Heart right ventricle (tissue), 16 donors: ENCODE measurements at regions not wholly inside any gene's neighbourhood (a gene's known extent, or its start where the extent isn't known, plus 50 kb on each side); places are given as distances from the start of the nearest gene placed in this dataset.

ENCODE experiments used
- ATAC-seq, 8 donors: fragments of 200-7000 bp; cut with Tn5 transposase; one replicate each; pipeline ENCODE4 v1.9.1; 2020; ENCODE audit warnings: mild to moderate bottlenecking in 8 of 8, moderate library complexity in 8 of 8, moderate number of reproducible peaks in 1 of 8
- DNase-seq, 2 donors: peaks; one replicate each; pipeline ENCODE4 v3.0.0-alpha.2; 2020
- H3K27ac ChIP-seq, 10 donors: fragments of 200-600 bp; sonication (generic) in 2 of 10; one replicate each; pipeline versions ENCODE4 v1.5.0 to v1.8.0; 2020 to 2022; ENCODE audit warnings: mild to moderate bottlenecking in 3 of 10
- H3K27me3 ChIP-seq, 7 donors: fragments of 200-600 bp; one replicate each; pipeline ENCODE4 v1.8.0; 2021 to 2022; ENCODE audit warnings: mild to moderate bottlenecking in 2 of 7
- H3K36me3 ChIP-seq, 9 donors: fragments of 200-600 bp; sonication (generic) in 1 of 9; one replicate each; pipeline versions ENCODE4 v1.5.0 to v1.8.0; 2020 to 2022; ENCODE audit warnings: mild to moderate bottlenecking in 2 of 9
- H3K4me1 ChIP-seq, 9 donors: fragments of 200-600 bp; sonication (generic) in 1 of 9; one replicate each; pipeline versions ENCODE4 v1.5.0 to v1.8.0; 2020 to 2022; ENCODE audit warnings: mild to moderate bottlenecking in 4 of 9
- H3K4me3 ChIP-seq, 10 donors: fragments of 200-600 bp; sonication (generic) in 2 of 10; one replicate each; pipeline versions ENCODE4 v1.5.0 to v1.8.0; 2020 to 2022; ENCODE audit warnings: mild to moderate bottlenecking in 7 of 10, moderate library complexity in 2 of 10
- H3K9me3 ChIP-seq, 11 donors: fragments of 200-600 bp in 10 of 11; sonication (generic) in 2 of 11; one replicate each; pipeline versions ENCODE4 v1.5.0 to v1.8.0; 2013 to 2022; ENCODE audit warnings: mild to moderate bottlenecking in 2 of 11, control low read depth in 1 of 11, moderate library complexity in 1 of 11
- CTCF ChIP-seq, 9 donors: fragments of 200-600 bp; sonication (generic) in 2 of 9; IDR thresholded peaks; one replicate each; pipeline versions ENCODE4 v1.5.0 to v1.8.0; 2021 to 2022; ENCODE audit warnings: antibody characterized with exemption in 9 of 9, mild to moderate bottlenecking in 5 of 9, moderate library complexity in 1 of 9
- WGBS, 2 donors: extraction: QIAGEN DNeasy Blood & Tissue Kit; methylation state at CpG; one replicate each; pipeline ENCODE4 v1.1.7; 2013; ENCODE audit warnings: inconsistent platforms in 1 of 2; 5-methylcytosine and 5-hydroxymethylcytosine counted together
- intact Hi-C, 10 donors: fragments of 100-400 bp; cut with DNase I; formaldehyde crosslinking; loops; one replicate each; pipeline versions ENCODE4 v1.11.1 to v1.14.2; 2022
- donor health status: Arrhythmogenic right ventricular cardiomyopathy.
- donor health status: ischemic (EF 13 %, LVEDD 7.1; RV severe dilation, severe dysfunction).
- donor health status: healthy with polysubstance abuse.
- donor health status: DM: no; HTN: yes; CAD: no.
- donor health status: DM: no; HTN: no; CAD: no.
- donor health status: ischemic (EF 25% LVEDD 6.9; RV normal size, moderate dysfunction).
- donor health status: ischemic (EF 25% LVEDD 5.7; RV mildly dilated, moderate dysfunction).
- donor health status: healthy.
- donor health status: DM: yes; HTN: yes; CAD: no.
- donor health status: Ischemic cardiomyopathy.
- donor health status: ischemic (EF 35%, LVEDD 5.7; RV mildly dilated, moderate dysfunction).
- donor health status: nonischemic (EF 11% LVEDD 7.7; RV severe dilation, severe dysfunction).
- donor health status: DM: yes; HTN: yes; CAD: no.
- donor health status: PGD.
- donor health status: ischemic (EF 29% LVEDD 5.4; RV normal size, mild dysfunction).
- donor health status: nonischemic (EF 23%, LVEDD 6.1; RV moderate dilation, normal function).

GRCh38 chr1:239831577-239832355 is 259.9 kb upstream of the FMN2 start:
- no peak for DNase-seq
- Histone ChIP-seq H3K27ac (no peak overlapping the region), H3K4me1 (peaks cover 0 to 11% (median 0%) of the 10 kb centered on the region in 9 donors), H3K27me3 (no peaks in the 10 kb centered on the region), H3K36me3 (no peaks in the 10 kb centered on the region), H3K4me3 (no peak overlapping the region), H3K9me3 (no peaks in the 10 kb centered on the region)
- WGBS, 2 donors = 56 to 60% methylated on average over 5 of the region's 5 CpGs
- no peak for TF ChIP-seq CTCF (IDR thresholded peaks at IDR 0.05)
- intact Hi-C loops = no loop called here
- no peak for ATAC-seq

GRCh38 chr1:239833723-239834122 is 258.0 kb upstream of the FMN2 start:
- H3K4me1 ChIP-seq = peaks cover 0 to 11% (median 0%) of the 10 kb centered on the region in 9 donors
- no peaks in the 10 kb centered on the region for H3K9me3 ChIP-seq
- ATAC-seq = no peak
- DNase-seq = no peak
- H3K27ac ChIP-seq = no peak overlapping the region
- no peak overlapping the region for H3K4me3 ChIP-seq
- WGBS, 2 donors = 40 to 44% methylated on average over 2 of the region's 2 CpGs
- no peak for TF ChIP-seq CTCF (IDR thresholded peaks at IDR 0.05)
- intact Hi-C loops = no loop called here
- no peaks in the 10 kb centered on the region for H3K36me3 ChIP-seq
- no peaks in the 10 kb centered on the region for H3K27me3 ChIP-seq

GRCh38 chr1:239835946-239836440 is 255.7 kb upstream of the FMN2 start:
- Histone ChIP-seq H3K27ac (no peak overlapping the region), H3K4me3 (no peak overlapping the region), H3K27me3 (no peaks in the 10 kb centered on the region), H3K36me3 (no peaks in the 10 kb centered on the region), H3K9me3 (no peaks in the 10 kb centered on the region), H3K4me1 (peaks cover 0 to 11% (median 0%) of the 10 kb centered on the region in 9 donors)
- DNase-seq (no peak), ATAC-seq (no peak)
- intact Hi-C loops = no loop called here
- 58 to 65% methylated on average over 7 of the region's 7 CpGs for WGBS, 2 donors
- no peak for TF ChIP-seq CTCF (IDR thresholded peaks at IDR 0.05)

GRCh38 chr1:239840336-239840735 is 251.3 kb upstream of the FMN2 start:
- peaks cover 0 to 7% (median 0%) of the 10 kb centered on the region in 9 donors for H3K4me1 ChIP-seq
- H3K27ac ChIP-seq = no peak overlapping the region
- no peak for TF ChIP-seq CTCF (IDR thresholded peaks at IDR 0.05)
- ATAC-seq = no peak
- intact Hi-C loops = no loop called here
- H3K9me3 ChIP-seq = no peaks in the 10 kb centered on the region
- WGBS, 2 donors = 95 to 96% methylated on average over 1 of the region's 1 CpG
- no peak overlapping the region for H3K4me3 ChIP-seq
- DNase-seq = no peak
- no peaks in the 10 kb centered on the region for H3K36me3 ChIP-seq
- no peaks in the 10 kb centered on the region for H3K27me3 ChIP-seq
